Left ventricle myocardium inferior (tissue), 1 donor: ENCODE measurements at regions not wholly inside any gene's neighbourhood (a gene's known extent, or its start where the extent isn't known, plus 50 kb on each side); places are given as distances from the start of the nearest gene placed in this dataset.

Source experiments
- DNase-seq: peaks from one replicate; pipeline ENCODE4 v3.0.0-alpha.2; 2020
- H3K27ac ChIP-seq: fragments of 200-600 bp; replicated peaks from 2 replicates; pipeline ENCODE4 v1.8.0; 2021
- H3K27me3 ChIP-seq: fragments of 200-600 bp; 2 replicates; pipeline ENCODE4 v1.8.0; 2021; ENCODE audit warnings: low read depth
- H3K36me3 ChIP-seq: fragments of 200-600 bp; 2 replicates; pipeline ENCODE4 v1.8.0; 2021
- H3K4me1 ChIP-seq: fragments of 200-600 bp; 2 replicates; pipeline ENCODE4 v1.8.0; 2021
- H3K4me3 ChIP-seq: fragments of 200-600 bp; 2 replicates; pipeline ENCODE4 v1.8.0; 2021; ENCODE audit warnings: mild to moderate bottlenecking, moderate library complexity
- H3K9me3 ChIP-seq: fragments of 200-600 bp; replicated peaks from 2 replicates; pipeline ENCODE4 v1.8.0; 2021
- intact Hi-C: fragments of 100-400 bp; cut with micrococcal nuclease; formaldehyde crosslinking; loops from one replicate; pipeline ENCODE4 v1.11.0; 2022
- TF ChIP-seq, protein P1 (sequence below): fragments of 200-600 bp; IDR thresholded peaks from 2 replicates; pipeline ENCODE4 v1.8.0; 2021; ENCODE audit warnings: antibody characterized with exemption, mild to moderate bottlenecking, borderline replicate concordance
- donor health status: DM: no; HTN: yes; CAD: no; lungs with severe emphysema.

- no peaks in the 10 kb centered on the region for H3K4me1 ChIP-seq
- no peaks in the 10 kb centered on the region for H3K9me3 ChIP-seq
- intact Hi-C loops: no loop called here
- no peaks in the 10 kb centered on the region for H3K27me3 ChIP-seq
- TF ChIP-seq, protein P1, sequence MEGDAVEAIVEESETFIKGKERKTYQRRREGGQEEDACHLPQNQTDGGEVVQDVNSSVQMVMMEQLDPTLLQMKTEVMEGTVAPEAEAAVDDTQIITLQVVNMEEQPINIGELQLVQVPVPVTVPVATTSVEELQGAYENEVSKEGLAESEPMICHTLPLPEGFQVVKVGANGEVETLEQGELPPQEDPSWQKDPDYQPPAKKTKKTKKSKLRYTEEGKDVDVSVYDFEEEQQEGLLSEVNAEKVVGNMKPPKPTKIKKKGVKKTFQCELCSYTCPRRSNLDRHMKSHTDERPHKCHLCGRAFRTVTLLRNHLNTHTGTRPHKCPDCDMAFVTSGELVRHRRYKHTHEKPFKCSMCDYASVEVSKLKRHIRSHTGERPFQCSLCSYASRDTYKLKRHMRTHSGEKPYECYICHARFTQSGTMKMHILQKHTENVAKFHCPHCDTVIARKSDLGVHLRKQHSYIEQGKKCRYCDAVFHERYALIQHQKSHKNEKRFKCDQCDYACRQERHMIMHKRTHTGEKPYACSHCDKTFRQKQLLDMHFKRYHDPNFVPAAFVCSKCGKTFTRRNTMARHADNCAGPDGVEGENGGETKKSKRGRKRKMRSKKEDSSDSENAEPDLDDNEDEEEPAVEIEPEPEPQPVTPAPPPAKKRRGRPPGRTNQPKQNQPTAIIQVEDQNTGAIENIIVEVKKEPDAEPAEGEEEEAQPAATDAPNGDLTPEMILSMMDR: no peak
- no peak for DNase-seq
- H3K4me3 ChIP-seq: no peak overlapping the region
- no peaks in the 10 kb centered on the region for H3K36me3 ChIP-seq
- H3K27ac ChIP-seq: no peak overlapping the region
These were observed 1865.4 kb downstream of the MAT2B start for GRCh38 chr5:165370794-165371193.

- Histone ChIP-seq H3K36me3 (no peaks in the 10 kb centered on the region), H3K4me3 (no peak overlapping the region), H3K27me3 (no peaks in the 10 kb centered on the region), H3K9me3 (no peaks in the 10 kb centered on the region), H3K4me1 (no peaks in the 10 kb centered on the region), H3K27ac (no peak overlapping the region)
- DNase-seq: no peak
- intact Hi-C loops: no loop called here
- TF ChIP-seq, protein P1: no peak
These were observed 1869.8 kb downstream of the MAT2B start for GRCh38 chr5:165375201-165375600.

DNA sequence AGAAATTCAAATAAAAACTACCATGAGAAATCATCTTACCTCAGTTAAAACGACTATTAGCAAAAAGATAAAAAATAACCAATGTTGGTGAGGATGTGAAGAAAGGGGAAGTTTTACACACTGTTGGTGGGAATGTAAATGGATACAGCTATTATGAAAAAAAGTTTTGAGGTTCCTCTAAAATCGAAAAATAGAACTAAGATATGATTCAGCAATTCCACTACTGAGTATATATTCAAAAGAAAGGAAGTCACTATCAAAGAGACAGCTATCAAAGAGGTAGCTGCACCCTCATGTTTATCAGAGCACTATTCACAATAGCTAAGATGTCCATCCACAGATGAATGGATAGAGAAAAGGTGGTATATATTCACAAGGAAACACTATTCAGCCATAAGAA lies 1888.4 kb downstream of the MAT2B start:
- Histone ChIP-seq H3K4me1 (no peaks in the 10 kb centered on the region), H3K4me3 (no peak overlapping the region), H3K27ac (no peak overlapping the region), H3K9me3 (peaks cover 25% of the 10 kb centered on the region), H3K36me3 (no peaks in the 10 kb centered on the region), H3K27me3 (no peaks in the 10 kb centered on the region)
- TF ChIP-seq, protein P1: no peak
- intact Hi-C loops: no loop called here
- DNase-seq: no peak

DNA sequence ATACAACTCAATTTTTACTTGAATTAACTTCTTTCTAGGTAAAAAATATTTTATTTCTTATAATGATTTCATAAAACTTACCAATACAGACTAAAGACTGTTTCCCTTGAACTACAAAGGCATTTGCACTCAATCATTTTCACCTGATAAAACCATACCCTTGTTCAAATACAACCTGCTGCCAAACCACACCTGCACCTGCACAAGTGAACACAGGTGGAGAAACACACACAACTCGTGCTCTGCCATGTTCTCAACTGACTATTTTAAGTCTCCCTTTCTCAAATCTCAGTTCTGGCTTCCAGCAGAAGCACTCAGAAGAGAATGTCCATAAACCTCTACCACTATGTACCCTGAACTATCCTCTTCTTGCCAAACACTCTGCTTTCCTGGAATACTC lies 1892.1 kb downstream of the MAT2B start:
- H3K36me3 ChIP-seq: no peaks in the 10 kb centered on the region
- TF ChIP-seq, protein P1: no peak
- H3K4me1 ChIP-seq: no peaks in the 10 kb centered on the region
- H3K27ac ChIP-seq: no peak overlapping the region
- peaks cover 9% of the 10 kb centered on the region for H3K9me3 ChIP-seq
- no peaks in the 10 kb centered on the region for H3K27me3 ChIP-seq
- intact Hi-C loops: no loop called here
- no peak for DNase-seq
- H3K4me3 ChIP-seq: no peak overlapping the region

- Histone ChIP-seq H3K27ac (no peak overlapping the region), H3K27me3 (no peaks in the 10 kb centered on the region), H3K9me3 (no peaks in the 10 kb centered on the region), H3K4me1 (no peaks in the 10 kb centered on the region), H3K4me3 (no peak overlapping the region), H3K36me3 (no peaks in the 10 kb centered on the region)
- no peak for DNase-seq
- TF ChIP-seq, protein P1: no peak
- intact Hi-C loops: no loop called here
These were observed 1894.7 kb downstream of the MAT2B start for GRCh38 chr5:165400086-165400485.

DNA sequence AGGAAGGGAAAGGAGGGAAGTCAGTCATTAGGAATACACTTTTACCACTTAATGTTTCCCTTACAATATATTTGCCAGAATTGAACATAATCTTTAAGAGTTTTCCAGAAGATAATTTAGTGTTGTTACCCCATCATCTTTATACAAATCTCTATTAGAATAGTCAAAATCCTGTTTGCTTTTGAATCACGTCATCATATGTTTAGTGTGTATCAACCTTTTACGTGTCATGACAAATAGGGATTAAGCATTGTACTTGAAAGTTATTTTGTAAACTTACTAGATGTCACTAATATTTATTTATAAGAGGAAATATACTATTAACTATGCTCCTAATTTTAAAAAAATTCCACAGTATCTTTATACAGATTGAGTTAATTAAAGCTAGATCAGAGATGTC lies 1899.5 kb downstream of the MAT2B start:
- intact Hi-C loops: no loop called here
- TF ChIP-seq, protein P1: no peak

More for the DNA sequence above, 1899.5 kb downstream of the MAT2B start:
- Histone ChIP-seq H3K36me3 (no peaks in the 10 kb centered on the region), H3K4me3 (no peak overlapping the region), H3K4me1 (no peaks in the 10 kb centered on the region), H3K27me3 (no peaks in the 10 kb centered on the region), H3K27ac (no peak overlapping the region), H3K9me3 (peaks cover 37% of the 10 kb centered on the region)
- no peak for DNase-seq
